ENCODE measurements at regions not wholly inside any gene's neighbourhood (a gene's known extent, or its start where the extent isn't known, plus 50 kb on each side); places are given as distances from the start of the nearest gene placed in this dataset.

DNA sequence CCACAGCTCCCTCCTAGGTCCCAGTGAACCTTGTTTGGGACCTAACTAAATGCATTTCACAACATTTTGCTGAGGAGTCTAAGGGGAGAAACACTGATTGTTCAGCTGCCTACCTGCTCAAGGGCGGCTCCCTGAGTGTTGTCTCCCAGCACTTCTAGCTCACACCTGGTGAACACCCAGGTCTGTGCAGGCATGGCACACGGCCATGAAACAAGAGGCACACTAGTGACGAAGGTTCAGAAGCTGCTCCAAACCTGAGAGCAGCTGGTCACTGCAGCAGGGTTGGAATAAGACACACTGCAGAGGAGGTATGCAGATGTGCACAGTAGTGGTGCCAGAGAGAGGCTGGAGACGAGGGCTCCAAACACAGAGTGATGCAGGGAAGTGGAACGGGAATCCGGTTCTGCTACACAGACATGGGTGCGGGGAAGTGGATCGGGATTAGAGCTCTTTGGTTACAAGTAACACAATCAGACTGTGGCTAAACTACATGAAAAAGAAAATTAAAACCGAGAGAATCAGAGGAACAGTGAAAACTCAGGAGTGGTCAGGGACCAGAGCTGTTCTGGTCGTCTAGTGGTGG is 486.1 kb upstream of the CDH4 start:
- 86% methylated on average over 3 of the region's 10 CpGs; no CpG with 5 or more reads in 1 of the 2 experiments for WGBS, 2 experiments (ENCODE audit: extremely low coverage in 2 of 2, insufficient read length in 1 of 2)
- no peak overlapping the region for H2AFZ ChIP-seq (replicated peaks; ENCODE audit: low read length, poor library complexity)
- H2BK15ac ChIP-seq (ENCODE audit: low read depth, low read length) = no peak overlapping the region
- H3K9me1 ChIP-seq (ENCODE audit: insufficient read depth, low read length) = no peaks in the 10 kb centered on the region
- POLR2A ChIA-PET (ENCODE audit: unreplicated experiment) = no interaction called here
- no peak overlapping the region for H2BK20ac ChIP-seq (ENCODE audit: low read depth, low read length)
- no peak overlapping the region for H3K4ac ChIP-seq (ENCODE audit: low read depth, low read length)
- CTCF ChIA-PET = no interaction called here
- DNase-seq (no peak), ATAC-seq (ENCODE audit: low read depth) (no peak)
- no peak overlapping the region for H2AK9ac ChIP-seq (replicated peaks; ENCODE audit: low read depth, low read length, poor library complexity)
- no peak overlapping the region for H3K56ac ChIP-seq (ENCODE audit: extremely low read depth, insufficient read depth, low read length)
- H3K4me3 ChIP-seq (ENCODE audit: insufficient read depth, low read depth, low read length) = no peak overlapping the region
- H2BK120ac ChIP-seq (ENCODE audit: low read depth, low read length) = no peak overlapping the region
- no peak overlapping the region for H3K4me2 ChIP-seq (ENCODE audit: low read depth, low read length)
- peaks cover 37% of the 10 kb centered on the region for H3K9me3 ChIP-seq (ENCODE audit: control insufficient read depth, insufficient read depth, low read length)
- H3K4me1 ChIP-seq (ENCODE audit: control insufficient read depth, insufficient read depth, low read length) = no peaks in the 10 kb centered on the region
- intact Hi-C loops (cut with micrococcal nuclease) (no loop called here), dilution Hi-C loops (cut with HindIII; ENCODE audit: low sequenced_read_pairs, unreplicated experiment) (no loop called here), in situ Hi-C loops (cut with MboI; ENCODE audit: low sequenced_read_pairs) (no loop called here)
- no peak overlapping the region for H3K27ac ChIP-seq (ENCODE audit: insufficient read depth, low read length)
- H4K5ac ChIP-seq (ENCODE audit: low read depth, low read length) = no peak overlapping the region
- H4K8ac ChIP-seq (ENCODE audit: low read depth in 2 of 2, low read length in 2 of 2) = no peak overlapping the region
- no peak overlapping the region for H2AK5ac ChIP-seq (ENCODE audit: low read depth, low read length)
- no peak overlapping the region for H3K23ac ChIP-seq (ENCODE audit: low read depth, low read length)
- BruUV-seq (replicated peaks) = no TSS peak
- H3K27me3 ChIP-seq (ENCODE audit: control insufficient read depth, insufficient read depth, low read length) = no peaks in the 10 kb centered on the region
- H2BK5ac ChIP-seq (ENCODE audit: low read depth, low read length, poor library complexity, severe bottlenecking) = no peak overlapping the region
- H3K14ac ChIP-seq (replicated peaks; ENCODE audit: low read depth, low read length) = no peak overlapping the region
- H4K20me1 ChIP-seq (ENCODE audit: insufficient read depth, low read length) = no peaks in the 10 kb centered on the region
- no peak for TF ChIP-seq RCOR1 (IDR thresholded peaks at IDR 0.05; ENCODE audit: insufficient replicate concordance, low read length)
- TF ChIP-seq CHD1 (IDR thresholded peaks at IDR 0.05; ENCODE audit: low read depth, low read length) = no peak
- no peaks in the 10 kb centered on the region for H3K36me3 ChIP-seq (ENCODE audit: control insufficient read depth, insufficient read depth, low read length)
- no peak overlapping the region for H3K9ac ChIP-seq (ENCODE audit: low read depth, low read length)
- no peak overlapping the region for H3K18ac ChIP-seq (ENCODE audit: low read depth, low read length)
- no peaks in the 10 kb centered on the region for H3K79me1 ChIP-seq (ENCODE audit: low read depth in 1 of 2, low read length in 2 of 2)
- H4K91ac ChIP-seq (ENCODE audit: insufficient read depth, low read depth, low read length) = no peak overlapping the region
